GM18498 (cell line): ENCODE measurements at regions not wholly inside any gene's neighbourhood (a gene's known extent, or its start where the extent isn't known, plus 50 kb on each side); places are given as distances from the start of the nearest gene placed in this dataset.

ENCODE experiments used
- ATAC-seq: cut with Tn5 transposase; IDR thresholded peaks from one replicate; pipeline ENCODE4 v1.9.1; 2021; ENCODE audit warnings: mild to moderate bottlenecking, moderate library complexity; ENCODE audit not compliant: unreplicated experiment

- ATAC-seq: no peak
Observed at GRCh38 chr18:75926811-75927210, 499.3 kb upstream of the SMIM21 start.

GRCh38 chr18:75923169-75923568, 495.7 kb upstream of the SMIM21 start:
- no peak for ATAC-seq

- ATAC-seq: no peak
Observed at GRCh38 chr18:75916624-75916982, 489.1 kb upstream of the SMIM21 start.

GRCh38 chr18:75915941-75916623, 488.6 kb upstream of the SMIM21 start:
- ATAC-seq: no peak

GRCh38 chr18:75912829-75913228, 485.3 kb upstream of the SMIM21 start:
- no peak for ATAC-seq

- no peak for ATAC-seq
Observed at GRCh38 chr18:75904416-75904815, 476.9 kb upstream of the SMIM21 start.

- no peak for ATAC-seq
Observed at GRCh38 chr18:75898651-75899050, 471.1 kb upstream of the SMIM21 start.

- no peak for ATAC-seq
Observed at GRCh38 chr18:75897386-75897785, 469.9 kb upstream of the SMIM21 start.

GRCh38 chr18:75896865-75897264, 469.4 kb upstream of the SMIM21 start:
- no peak for ATAC-seq

GRCh38 chr18:75895135-75895534, 467.6 kb upstream of the SMIM21 start:
- no peak for ATAC-seq

GRCh38 chr18:75884728-75885127, 457.2 kb upstream of the SMIM21 start:
- ATAC-seq: no peak

GRCh38 chr18:75880925-75881504, 453.5 kb upstream of the SMIM21 start:
- ATAC-seq: no peak

GRCh38 chr18:75880266-75880665, 452.8 kb upstream of the SMIM21 start:
- ATAC-seq: no peak

- no peak for ATAC-seq
Observed at GRCh38 chr18:75879196-75879595, 451.7 kb upstream of the SMIM21 start.

- ATAC-seq: no peak
Observed at GRCh38 chr18:75875559-75875958, 448.1 kb upstream of the SMIM21 start.

GRCh38 chr18:75874401-75875089, 447.0 kb upstream of the SMIM21 start:
- ATAC-seq: no peak

- no peak for ATAC-seq
Observed at GRCh38 chr18:75871596-75871995, 444.1 kb upstream of the SMIM21 start.

- ATAC-seq: no peak
Observed at GRCh38 chr18:75869162-75869561, 441.7 kb upstream of the SMIM21 start.

- no peak for ATAC-seq
Observed at GRCh38 chr18:75868031-75868430, 440.5 kb upstream of the SMIM21 start.

GRCh38 chr18:75865639-75866038, 438.1 kb upstream of the SMIM21 start:
- ATAC-seq: no peak

- ATAC-seq: no peak
Observed at GRCh38 chr18:75864816-75865215, 437.3 kb upstream of the SMIM21 start.

GRCh38 chr18:75863696-75864095, 436.2 kb upstream of the SMIM21 start:
- ATAC-seq: no peak
